Uterus (tissue), 3 donors: ENCODE measurements at regions not wholly inside any gene's neighbourhood (a gene's known extent, or its start where the extent isn't known, plus 50 kb on each side); places are given as distances from the start of the nearest gene placed in this dataset.

Source experiments
- DNase-seq, 2 donors: peaks; one replicate each; pipeline ENCODE4 v3.0.0-alpha.2; 2019 to 2020
- H3K27ac ChIP-seq, 2 donors: fragments of 200-600 bp; sonication (generic); 1 replicate in 1 of 2; 2 replicates in 1 of 2; pipeline ENCODE4 v1.5.1; 2016 to 2018
- H3K27me3 ChIP-seq, 2 donors: fragments of 200-600 bp; sonication (generic); one replicate each; pipeline ENCODE4 v1.5.1; 2018 to 2019; ENCODE audit warnings: control low read depth in 1 of 2
- H3K36me3 ChIP-seq, 2 donors: fragments of 200-600 bp; sonication (generic); one replicate each; pipeline ENCODE4 v1.5.1; 2019; ENCODE audit warnings: control low read depth in 1 of 2
- H3K4me1 ChIP-seq, 2 donors: fragments of 200-600 bp; sonication (generic); one replicate each; pipeline ENCODE4 v1.5.1; 2018 to 2019; ENCODE audit warnings: control low read depth in 1 of 2
- H3K4me3 ChIP-seq, 2 donors: fragments of 200-600 bp; sonication (generic); 1 replicate in 1 of 2; 2 replicates in 1 of 2; pipeline ENCODE4 v1.5.1; 2018 to 2019; ENCODE audit warnings: mild to moderate bottlenecking in 1 of 2
- H3K9me3 ChIP-seq, 2 donors: fragments of 200-600 bp; sonication (generic); one replicate each; pipeline ENCODE4 v1.5.1; 2019; ENCODE audit warnings: control low read depth in 1 of 2
- POLR2A ChIP-seq, 2 donors: fragments of 450-650 bp; IDR thresholded peaks; one replicate each; pipeline ENCODE4 v1.6.1; 2016; ENCODE audit warnings: antibody characterized with exemption in 2 of 2, mild to moderate bottlenecking in 1 of 2, moderate library complexity in 1 of 2
- intact Hi-C: fragments of 100-400 bp; cut with DNase I; formaldehyde crosslinking; loops from one replicate; pipeline ENCODE4 v1.15.1; 2023; ENCODE audit warnings: low total_unique reads
- TF ChIP-seq, protein P1 (sequence below), 4 experiments: fragments of 200-600 bp in 2 of 4; fragments of 450-650 bp in 2 of 4; sonication (generic) in 2 of 4; IDR thresholded peaks; one replicate each; pipeline ENCODE4 v1.5.1; 2016 to 2019; ENCODE audit warnings: antibody characterized with exemption in 4 of 4, mild to moderate bottlenecking in 2 of 4, moderate library complexity in 1 of 4
- donor health status: DM: yes; HTN: yes; CAD: no.

GRCh38 chr12:114504311-114504710 lies 98.4 kb upstream of the TBX5 start:
- Histone ChIP-seq H3K27me3 (peaks cover 0 to 3% of the 10 kb centered on the region in 2 donors), H3K9me3 (no peaks in the 10 kb centered on the region), H3K36me3 (no peaks in the 10 kb centered on the region), H3K4me3 (no peak overlapping the region), H3K27ac (no peak overlapping the region), H3K4me1 (no peaks in the 10 kb centered on the region)
- no peak for TF ChIP-seq POLR2A (IDR thresholded peaks at IDR 0.05)
- TF ChIP-seq, protein P1, sequence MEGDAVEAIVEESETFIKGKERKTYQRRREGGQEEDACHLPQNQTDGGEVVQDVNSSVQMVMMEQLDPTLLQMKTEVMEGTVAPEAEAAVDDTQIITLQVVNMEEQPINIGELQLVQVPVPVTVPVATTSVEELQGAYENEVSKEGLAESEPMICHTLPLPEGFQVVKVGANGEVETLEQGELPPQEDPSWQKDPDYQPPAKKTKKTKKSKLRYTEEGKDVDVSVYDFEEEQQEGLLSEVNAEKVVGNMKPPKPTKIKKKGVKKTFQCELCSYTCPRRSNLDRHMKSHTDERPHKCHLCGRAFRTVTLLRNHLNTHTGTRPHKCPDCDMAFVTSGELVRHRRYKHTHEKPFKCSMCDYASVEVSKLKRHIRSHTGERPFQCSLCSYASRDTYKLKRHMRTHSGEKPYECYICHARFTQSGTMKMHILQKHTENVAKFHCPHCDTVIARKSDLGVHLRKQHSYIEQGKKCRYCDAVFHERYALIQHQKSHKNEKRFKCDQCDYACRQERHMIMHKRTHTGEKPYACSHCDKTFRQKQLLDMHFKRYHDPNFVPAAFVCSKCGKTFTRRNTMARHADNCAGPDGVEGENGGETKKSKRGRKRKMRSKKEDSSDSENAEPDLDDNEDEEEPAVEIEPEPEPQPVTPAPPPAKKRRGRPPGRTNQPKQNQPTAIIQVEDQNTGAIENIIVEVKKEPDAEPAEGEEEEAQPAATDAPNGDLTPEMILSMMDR (IDR thresholded peaks at IDR 0.05), result no peak
- no peak for DNase-seq
- intact Hi-C loops, result no loop called here

DNA sequence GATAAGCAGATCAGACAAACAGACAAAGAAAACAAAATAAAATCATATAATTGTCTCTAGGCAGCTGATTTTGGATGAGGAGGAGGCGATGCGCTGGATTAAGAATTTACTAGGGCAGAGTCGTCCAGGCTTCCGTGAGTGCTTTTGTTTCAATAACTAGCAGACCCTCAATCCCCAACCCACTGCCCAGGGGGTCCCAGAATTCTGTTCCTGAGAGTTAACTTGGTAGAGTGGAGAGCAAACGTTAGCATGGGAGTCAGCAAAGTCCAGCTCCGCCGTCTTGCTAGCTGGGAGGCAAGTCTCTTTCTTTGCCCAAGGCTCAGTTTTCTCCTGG lies 95.5 kb upstream of the TBX5 start:
- Histone ChIP-seq H3K27me3 (peaks cover 0 to 3% of the 10 kb centered on the region in 2 donors), H3K27ac (no peak overlapping the region), H3K4me1 (no peaks in the 10 kb centered on the region), H3K36me3 (no peaks in the 10 kb centered on the region), H3K9me3 (no peaks in the 10 kb centered on the region), H3K4me3 (no peak overlapping the region)
- TF ChIP-seq, protein P1 (IDR thresholded peaks at IDR 0.05), result no peak
- TF ChIP-seq POLR2A (IDR thresholded peaks at IDR 0.05), result no peak
- intact Hi-C loops, result no loop called here
- no peak for DNase-seq

DNA sequence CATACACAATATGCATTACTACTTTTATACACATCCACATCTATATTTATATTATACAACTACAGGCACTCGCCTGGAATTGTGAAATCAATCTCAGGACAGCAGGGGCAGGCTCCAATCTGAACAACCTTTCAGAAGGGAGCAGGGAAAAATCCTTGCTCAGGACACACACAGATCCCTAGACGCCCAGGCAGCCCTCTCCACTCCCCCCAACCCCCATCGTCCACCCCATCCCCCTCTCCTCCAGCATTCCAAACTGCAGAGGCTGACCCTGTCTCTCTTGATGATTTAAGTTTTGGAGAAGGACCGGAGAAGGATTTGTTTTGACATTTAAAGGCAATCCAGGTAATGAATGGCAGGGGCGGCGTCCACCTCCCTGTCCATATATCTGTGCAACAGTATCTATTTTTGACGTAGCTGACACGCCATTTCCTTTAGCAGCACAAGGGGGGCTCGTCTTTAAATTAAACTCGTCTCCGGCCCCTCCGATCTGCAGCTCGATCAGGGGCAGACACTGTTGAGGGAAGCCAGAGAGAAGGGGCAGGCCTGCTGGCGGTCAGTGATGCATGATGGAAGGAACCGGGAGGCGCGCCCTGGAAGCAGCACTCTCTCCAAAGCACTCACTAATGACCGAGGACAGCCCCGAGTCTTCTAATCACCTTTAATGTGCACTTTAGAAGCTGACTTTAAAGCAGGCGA lies 95.0 kb upstream of the TBX5 start:
- intact Hi-C loops, result no loop called here
- Histone ChIP-seq H3K36me3 (no peaks in the 10 kb centered on the region), H3K9me3 (no peaks in the 10 kb centered on the region), H3K27ac (no peak overlapping the region), H3K4me1 (no peaks in the 10 kb centered on the region), H3K27me3 (peaks cover 0 to 3% of the 10 kb centered on the region in 2 donors), H3K4me3 (no peak overlapping the region)
- no peak for DNase-seq
- TF ChIP-seq, protein P1 (IDR thresholded peaks at IDR 0.05), result no peak
- no peak for TF ChIP-seq POLR2A (IDR thresholded peaks at IDR 0.05)

- intact Hi-C loops, result no loop called here
- no peak for DNase-seq
- no peaks in the 10 kb centered on the region for H3K36me3 ChIP-seq
- H3K4me1 ChIP-seq, result no peaks in the 10 kb centered on the region
- H3K27me3 ChIP-seq, result peaks cover 0 to 3% of the 10 kb centered on the region in 2 donors
- no peak overlapping the region for H3K4me3 ChIP-seq
- no peak overlapping the region for H3K27ac ChIP-seq
- TF ChIP-seq, protein P1 (IDR thresholded peaks at IDR 0.05), result no peak
- TF ChIP-seq POLR2A (IDR thresholded peaks at IDR 0.05), result no peak
- no peaks in the 10 kb centered on the region for H3K9me3 ChIP-seq
These were observed 94.2 kb upstream of the TBX5 start for GRCh38 chr12:114500131-114500530.

DNA sequence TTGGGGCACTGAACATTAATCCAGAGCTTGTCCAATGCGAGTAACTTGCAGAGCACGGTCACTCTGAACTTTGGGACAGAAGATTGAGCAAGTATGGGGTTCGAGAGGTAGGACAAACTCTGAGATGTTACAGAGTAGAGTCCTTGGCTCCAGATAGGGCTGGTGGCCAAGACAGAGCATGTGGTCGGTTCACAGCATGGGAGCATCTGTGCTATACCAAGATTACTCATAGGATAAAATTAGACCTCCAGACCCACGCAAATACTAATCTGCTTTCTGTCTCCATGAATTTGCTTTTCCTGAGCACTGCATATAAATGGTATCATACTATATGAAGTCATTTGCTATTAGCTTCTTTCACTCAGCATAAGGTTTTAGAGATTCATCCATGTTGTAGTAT lies 93.4 kb upstream of the TBX5 start:
- Histone ChIP-seq H3K27me3 (peaks cover 0 to 3% of the 10 kb centered on the region in 2 donors), H3K27ac (no peak overlapping the region), H3K4me3 (no peak overlapping the region), H3K36me3 (no peaks in the 10 kb centered on the region), H3K9me3 (no peaks in the 10 kb centered on the region), H3K4me1 (no peaks in the 10 kb centered on the region)
- intact Hi-C loops, result no loop called here
- TF ChIP-seq, protein P1 (IDR thresholded peaks at IDR 0.05), result no peak
- no peak for TF ChIP-seq POLR2A (IDR thresholded peaks at IDR 0.05)
- DNase-seq, result no peak
